HuH-7 (cell line): ENCODE measurements at regions not wholly inside any gene's neighbourhood (a gene's known extent, or its start where the extent isn't known, plus 50 kb on each side); places are given as distances from the start of the nearest gene placed in this dataset.

Source experiments
- DNase-seq: peaks from one replicate; pipeline ENCODE4 v3.0.0; 2011; ENCODE audit warnings: low spot score

DNA sequence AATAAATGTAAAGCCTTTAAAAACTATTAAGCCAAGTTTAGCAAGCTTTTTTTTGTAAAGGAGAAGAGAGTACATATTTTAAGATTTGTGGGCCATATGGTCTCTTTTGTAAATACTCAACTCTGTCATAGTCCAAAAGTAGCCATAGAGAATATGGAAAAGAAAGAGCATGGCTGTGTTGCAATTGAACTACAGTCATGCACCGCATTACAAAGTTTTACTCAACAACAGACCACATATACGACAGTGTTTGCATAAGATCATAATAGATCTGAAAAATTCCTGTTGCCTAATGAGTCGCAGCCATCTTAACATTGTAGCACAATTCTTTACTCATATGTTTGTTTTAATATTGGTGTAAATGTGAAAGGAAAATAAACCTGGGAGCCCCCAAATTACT lies 440.8 kb downstream of the HTR7 start:
- DNase-seq: no peak

DNA sequence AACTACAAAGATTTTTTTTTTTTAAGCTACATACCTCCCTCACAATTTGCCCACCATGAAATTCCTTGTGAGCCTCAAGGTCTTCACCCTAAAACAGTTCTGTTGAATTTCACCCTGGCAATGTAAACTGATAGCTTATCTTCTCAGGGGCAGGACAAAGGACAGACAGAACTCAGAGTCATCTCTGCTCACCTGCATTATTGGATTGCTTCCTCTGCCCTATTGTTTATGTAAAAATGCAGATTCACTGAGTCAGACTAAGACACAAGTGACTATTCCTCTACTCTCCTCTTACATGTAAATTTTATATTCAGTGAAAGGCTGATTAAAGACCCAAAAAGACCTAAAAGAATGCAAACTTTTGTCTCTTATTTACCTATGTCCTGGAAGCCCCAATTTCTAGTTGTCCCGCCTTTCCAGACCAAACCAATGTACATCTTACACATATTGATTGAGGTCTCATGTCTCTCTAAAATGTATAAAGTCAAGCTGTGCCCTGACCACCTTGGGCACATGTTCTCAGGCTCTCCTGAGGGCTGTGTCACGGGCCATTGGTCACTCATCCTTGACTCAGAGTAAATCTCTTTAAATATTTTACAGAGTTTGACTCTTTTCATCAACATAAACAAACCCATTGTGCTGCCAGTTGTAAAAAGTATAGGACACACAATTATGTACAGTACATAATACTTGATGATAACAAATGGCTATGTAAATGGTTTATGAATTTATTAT lies 440.2 kb downstream of the HTR7 start:
- DNase-seq: no peak

DNA sequence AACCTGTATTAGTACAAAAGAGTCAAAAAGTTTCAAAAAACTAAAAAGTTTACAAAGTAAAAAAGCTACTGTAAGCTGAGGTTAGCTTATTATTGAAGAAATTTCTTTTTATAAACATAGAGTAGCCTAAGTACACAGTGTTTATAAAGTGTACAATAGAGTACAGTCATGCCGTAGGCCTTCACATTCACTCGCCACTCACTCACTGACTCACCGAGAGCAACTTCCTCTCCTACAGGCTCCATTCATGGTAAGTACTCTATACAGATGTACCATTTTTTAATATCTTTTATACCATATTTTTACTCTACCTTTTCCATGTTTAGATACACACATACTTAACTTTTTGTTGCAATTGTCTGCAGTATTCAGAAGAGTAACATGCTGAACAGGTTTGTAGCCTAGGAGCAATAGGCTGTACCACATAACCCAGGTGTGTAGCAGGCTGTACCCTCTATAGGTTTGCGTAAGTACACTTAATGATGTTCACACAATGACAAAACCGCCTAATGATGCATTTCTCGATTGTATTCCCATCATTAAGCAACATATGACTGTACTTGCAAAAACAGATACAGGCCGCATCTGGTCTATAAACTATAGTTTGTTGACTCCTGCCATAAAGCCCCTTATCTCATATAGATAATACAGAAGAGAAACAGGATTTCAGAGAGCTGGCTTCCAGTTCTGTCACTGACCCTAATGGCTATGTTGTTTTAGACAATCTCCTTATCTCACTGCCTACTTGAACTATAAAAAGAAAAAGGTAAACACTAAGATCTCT lies 438.8 kb downstream of the HTR7 start:
- DNase-seq: peak; percentile 15

DNA sequence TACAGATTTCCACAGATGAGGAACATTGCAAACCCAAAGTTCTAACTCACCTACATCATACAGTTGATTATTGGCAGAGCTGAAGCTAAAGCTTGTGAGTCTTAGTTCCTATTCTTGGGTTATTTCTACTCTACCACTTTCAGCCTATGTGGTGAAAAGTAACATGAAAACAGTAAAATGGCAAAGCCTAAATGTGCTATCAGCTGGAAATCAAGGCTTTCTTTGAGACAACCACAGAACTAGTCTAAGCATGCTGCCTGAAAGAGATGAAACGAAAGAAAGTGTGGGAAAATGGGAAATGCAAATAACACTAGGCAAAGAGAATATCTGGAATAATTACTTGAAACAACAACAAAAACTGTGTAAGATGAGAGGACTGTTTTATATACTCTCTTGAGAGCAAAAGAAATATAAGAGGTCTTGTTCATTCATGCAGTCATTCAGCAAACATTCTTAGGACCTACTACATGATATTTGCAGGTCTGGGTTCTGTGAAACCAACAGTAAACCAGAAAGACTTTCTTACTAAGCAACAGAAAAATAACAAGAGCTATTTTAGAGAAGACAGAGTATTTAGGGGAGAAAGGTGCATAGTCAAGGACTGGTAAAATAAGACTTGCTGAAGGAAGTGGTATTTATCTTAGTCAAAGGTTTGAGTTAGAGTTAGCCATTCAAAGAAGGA lies 437.1 kb downstream of the HTR7 start:
- no peak for DNase-seq

DNA sequence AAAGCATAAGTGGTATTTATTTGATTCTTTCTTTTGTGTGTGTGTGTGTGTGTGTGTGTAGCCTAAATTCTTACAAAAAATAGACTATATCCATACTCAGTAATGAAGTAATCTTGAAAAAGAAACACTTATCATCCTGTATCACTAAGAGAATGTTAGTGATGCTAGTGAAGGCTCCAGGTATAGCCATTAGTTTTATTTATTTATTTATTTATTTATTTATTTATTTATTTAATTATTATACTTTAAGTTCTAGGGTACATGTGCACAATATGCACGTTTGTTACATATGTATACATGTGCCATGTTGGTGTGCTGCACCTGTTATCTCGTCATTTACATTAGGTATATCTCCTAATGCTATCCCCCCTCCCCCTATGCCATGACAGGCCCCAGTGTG lies 436.0 kb downstream of the HTR7 start:
- DNase-seq: no peak

DNA sequence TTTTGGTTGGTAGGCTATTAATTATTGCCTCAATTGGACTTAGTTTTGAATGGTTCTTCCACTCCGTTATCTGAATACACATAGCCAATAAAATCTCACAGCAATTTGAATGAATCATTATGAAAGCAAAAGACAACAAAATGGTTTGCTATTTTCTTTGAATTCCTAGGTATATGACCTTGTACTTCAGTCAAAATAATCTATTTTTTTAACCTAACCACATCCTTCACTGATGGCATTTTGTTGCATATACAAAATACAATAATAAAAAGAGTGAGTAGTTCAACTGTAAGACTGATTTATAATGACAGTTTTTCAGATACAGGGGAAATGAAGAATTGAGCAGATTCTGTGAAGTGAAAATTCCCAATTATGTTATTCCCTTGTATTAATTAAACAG lies 433.1 kb downstream of the HTR7 start:
- no peak for DNase-seq

DNA sequence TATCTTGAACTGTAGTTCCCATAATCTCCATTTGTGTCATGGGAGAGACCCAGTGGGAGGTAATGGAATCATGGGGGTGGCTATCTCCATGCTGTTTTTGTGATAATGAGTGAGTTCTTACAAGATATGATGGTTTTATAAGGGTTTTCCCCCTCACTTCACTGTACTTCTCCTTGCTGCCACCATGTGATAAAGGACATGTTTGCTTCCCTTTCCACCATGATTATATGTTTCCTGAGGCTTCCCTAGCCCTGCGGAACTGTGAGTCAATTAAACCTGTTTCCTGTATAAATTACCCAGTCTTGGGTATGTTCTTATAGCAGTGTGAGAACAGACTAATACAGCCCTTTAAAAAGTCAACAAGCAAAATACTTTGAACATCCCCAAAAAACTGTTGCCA lies 427.7 kb downstream of the HTR7 start:
- DNase-seq: no peak

DNA sequence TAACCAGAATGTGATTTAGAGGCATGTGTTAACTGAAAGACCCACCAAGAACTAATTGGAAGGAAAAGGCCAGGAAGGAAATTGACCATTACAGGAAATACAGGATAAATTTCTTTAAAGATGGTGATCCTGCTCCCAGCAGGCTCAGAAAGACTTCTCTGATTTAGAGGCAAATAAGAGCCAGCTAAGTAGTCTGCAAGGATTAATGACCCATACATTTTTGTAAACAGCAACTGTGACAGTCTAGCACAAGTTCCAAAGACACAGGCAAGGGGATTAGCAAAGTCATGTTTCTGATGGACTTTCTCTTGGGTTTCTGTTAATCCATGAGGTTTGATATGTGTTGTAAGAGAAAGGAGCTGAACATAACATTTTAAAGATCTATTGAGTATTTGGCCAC lies 425.0 kb downstream of the HTR7 start:
- DNase-seq: no peak

DNA sequence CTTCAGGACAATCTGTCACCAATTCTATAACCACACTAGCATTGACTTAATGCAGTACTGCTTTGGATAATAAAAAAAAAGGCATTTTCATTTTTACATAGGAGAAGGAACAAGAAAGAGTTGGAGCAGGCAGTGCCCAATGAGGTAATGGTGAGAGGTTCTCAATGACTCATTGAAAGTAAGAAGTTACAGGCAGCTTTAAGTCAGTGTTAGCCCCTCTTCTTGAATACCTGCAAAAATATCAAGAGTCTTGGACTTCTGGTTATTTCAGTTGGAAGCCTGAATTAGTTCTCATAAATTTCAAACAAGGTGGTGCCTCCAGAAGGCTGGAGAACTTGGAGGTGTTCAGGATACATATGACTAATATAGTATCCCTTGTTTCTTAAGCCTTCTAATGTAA lies 422.5 kb downstream of the HTR7 start:
- DNase-seq: no peak

DNA sequence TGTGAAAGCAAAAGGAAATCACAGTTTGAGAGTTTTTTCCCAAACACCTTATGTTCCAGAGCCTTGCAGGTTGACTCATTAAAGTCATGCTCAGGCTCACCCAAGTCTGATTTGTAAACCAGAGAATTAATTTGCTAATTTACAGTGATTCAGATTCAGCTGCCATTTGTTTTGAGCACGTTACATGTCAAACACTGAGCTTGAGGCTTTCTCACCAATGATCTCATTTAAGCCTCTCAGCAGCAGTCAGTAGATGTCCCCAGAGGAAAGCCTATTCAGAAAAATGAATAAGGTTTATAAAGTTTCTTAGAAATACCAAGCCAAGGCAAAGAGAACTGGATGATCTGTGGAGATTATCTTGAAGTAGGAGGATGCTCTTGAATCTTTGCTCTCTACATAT lies 420.4 kb downstream of the HTR7 start:
- DNase-seq: no peak

DNA sequence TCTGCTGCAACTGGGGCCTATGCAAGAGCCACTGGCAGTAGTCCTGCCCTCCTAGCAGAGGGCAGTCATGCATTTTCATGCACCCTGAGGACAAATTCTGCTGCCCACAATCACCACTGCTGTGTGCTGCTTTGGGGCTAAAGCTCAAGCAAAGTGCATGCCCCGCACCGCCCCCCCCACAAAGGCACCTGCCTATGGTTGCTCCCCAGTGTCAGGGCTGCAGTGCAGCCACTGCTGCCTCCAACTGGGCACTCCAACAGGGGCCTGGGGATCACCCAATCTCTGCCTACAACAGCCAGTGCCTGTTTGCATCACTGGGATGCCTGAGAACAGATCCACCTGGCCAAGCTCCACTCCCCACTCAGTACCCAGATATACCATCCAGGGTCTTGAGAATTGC lies 417.0 kb downstream of the HTR7 start:
- DNase-seq: no peak

DNA sequence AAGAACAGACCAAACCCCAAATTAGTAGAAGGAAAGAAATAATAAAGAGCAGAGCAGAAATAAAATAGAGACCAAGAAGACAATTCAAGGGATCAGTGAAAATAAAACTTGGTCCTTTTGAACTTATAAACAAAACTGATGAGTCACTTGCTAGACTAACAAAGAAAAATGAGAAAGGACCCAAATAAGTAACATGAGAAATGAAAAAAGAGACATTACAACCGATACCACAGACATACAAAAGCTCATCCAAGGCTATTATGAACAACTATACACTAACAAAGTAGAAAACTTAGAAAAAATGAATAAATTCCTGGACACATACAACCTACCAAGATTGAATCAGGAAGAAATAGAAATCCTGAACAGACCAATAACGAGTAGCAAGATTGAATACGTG lies 414.5 kb downstream of the HTR7 start:
- DNase-seq: no peak

DNA sequence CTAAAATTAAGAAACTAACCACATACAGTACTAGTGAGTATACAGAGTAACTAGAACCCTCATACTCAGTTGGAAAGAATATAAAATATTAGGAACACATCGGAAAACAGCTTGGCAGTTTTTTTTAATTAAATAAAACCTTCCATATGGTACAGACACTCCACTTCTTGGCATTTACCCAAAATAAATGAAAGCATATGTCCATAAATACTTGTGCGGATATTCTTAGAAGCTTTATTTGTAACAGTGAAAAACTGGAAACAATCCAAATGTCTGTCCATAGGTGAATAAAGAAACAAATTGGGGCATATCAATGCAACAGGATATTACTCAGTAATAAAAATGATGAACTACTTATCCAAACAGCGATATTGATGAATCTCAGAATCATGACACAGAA lies 410.0 kb downstream of the HTR7 start:
- no peak for DNase-seq

DNA sequence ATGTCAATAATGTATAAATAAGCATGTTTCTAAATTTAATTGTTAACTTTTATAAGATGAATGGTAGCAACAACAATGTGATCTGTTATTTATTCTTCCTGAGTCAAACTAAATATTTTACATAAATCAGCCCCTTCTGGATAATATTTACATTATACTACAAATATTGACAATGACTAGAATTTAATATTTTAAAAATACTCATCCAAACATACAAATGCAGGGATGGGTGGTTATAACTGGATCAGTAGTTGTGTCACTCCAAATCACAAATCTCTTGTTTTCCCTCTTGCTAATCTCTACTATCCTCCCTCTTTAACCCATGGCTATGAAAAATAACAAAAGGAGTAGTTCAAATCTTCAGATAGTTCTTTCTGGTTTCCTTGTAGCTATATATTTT lies 407.0 kb downstream of the HTR7 start:
- DNase-seq: no peak

DNA sequence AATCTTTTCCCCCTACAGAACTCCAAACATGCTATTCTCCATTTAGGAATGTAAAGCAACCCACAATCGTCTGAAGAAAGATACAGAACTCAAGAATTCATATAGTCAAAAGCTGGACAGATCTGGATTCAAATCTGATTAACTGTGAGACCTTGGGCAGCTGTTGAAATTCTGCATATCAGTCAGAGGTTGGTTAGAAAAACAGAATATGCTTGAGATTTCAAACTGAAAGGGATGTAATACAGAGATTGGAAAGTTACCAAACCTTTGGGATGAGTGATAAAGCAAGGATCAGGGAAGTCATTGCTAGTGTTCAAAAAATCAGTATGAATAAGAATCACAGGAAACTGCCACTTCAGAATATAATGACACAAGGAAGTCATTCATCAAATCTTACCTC lies 406.6 kb downstream of the HTR7 start:
- no peak for DNase-seq

DNA sequence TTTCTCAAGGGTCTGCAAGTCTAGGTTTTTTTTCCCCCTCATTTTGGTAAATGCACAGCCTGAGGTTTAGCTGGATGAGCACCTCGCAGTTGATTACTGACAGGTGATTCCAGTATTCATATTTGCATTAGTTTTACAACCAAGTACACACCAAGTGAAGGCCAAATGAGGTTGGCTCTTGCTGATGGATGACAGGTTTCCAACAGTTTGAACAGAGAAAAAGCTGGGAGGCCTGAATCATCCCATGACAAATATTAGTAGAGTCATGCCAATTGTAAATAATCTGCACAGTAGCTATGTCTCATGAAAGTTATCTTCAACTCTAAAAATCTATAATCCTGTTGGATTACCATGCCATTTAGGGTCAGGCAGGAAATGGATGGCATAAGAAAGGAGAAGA lies 399.8 kb downstream of the HTR7 start:
- DNase-seq: no peak

DNA sequence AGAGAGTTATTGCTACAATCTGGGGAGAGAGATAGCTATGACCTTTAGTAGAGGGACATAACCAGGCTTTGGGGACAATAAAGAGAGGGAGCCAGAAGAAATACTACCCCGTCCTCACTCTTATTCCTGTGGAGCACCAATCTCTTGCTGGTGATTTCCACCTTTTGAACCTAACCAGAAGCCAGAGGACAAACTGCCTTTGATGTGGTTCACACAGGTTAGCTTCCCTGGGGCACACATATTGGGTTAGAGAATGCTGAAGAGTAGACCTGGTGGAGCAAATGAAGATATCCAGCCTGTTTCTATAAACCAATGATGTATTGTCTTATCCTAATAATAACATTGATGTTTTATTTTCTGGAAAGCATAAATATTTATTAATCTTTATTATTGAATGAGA lies 399.3 kb downstream of the HTR7 start:
- DNase-seq: no peak

DNA sequence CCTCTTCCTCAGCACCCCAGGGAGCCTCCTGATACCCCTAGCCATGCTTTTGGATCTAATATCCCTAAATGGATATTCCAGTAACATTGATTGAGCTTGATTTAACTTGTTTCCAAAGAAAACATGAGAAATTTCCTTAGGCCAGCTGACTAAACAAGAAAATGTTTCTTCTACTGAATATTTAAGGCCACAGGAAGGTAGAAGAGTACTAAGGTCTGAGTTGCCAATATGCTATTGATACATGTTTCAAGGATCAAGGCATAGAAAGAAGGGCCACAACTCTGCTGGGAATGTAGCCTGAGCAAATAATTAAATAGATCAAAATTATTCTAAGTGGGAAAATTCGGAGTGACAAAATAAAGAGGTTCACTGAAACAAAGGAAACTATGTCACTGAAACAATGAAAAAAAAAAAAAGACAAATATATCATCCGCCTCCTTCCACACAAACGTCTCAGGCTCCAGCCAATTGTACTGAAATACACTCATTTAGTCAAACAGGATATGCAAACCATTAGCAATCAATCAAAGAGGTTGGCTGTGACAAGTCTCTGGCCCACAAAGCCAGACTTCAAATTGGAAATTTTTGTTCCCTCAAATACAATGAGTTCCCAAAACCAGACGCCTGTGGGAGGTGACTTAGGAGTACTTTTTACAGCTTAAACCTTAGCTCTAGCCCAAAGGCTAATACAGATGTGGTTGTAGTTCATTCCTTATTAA lies 396.2 kb downstream of the HTR7 start:
- no peak for DNase-seq

DNA sequence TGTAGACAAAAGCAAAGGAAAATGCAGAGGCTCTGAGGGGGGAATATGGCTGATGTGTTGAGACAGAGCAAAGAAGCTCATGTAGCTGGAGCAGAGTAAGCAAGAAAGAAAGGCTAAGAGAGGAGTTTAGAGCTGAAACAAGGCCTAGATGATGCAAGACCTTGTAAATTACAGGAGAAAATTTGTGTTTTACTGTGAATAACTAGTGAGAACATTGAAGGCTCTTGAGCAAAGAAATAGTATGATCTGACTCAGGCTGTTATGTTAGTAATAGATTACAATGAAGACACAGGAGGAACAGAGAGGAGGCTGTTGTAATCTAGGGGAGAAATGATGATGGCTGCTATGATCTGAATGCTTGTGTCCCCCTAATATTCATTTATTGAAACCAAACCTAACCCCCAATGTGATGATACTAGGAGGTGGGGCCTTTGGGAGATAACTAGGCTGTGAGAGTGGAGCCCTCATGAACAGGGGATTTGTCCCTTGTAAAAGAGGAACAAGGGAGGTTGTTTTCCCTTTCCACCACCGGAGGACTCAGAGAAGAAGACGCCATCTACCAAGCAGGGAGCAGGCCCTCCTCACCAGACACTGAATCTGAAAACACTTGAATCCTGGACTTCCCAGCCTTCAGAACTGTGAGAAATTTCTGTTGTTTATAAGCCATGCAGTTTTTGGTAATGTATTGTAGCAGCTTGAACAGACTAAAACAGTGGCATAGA lies 394.9 kb downstream of the HTR7 start:
- no peak for DNase-seq

DNA sequence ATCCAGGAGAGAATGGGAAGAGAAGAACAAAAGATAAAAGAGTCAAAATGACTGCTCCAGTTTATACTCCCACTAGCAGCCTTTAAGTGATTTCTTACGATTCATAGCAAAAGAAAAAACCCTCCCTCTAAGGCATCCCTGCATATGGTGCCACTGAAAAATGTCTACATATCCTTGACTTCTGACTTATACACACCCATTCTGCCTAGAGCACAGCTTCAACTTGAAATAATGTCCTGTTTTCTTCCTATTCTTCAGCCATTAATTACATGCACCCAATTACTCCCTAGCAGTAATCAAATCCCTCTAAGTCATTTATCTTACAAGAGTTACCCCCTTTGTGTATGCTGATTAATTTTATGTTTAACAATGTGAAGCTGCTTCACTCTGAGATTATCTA lies 393.5 kb downstream of the HTR7 start:
- no peak for DNase-seq

DNA sequence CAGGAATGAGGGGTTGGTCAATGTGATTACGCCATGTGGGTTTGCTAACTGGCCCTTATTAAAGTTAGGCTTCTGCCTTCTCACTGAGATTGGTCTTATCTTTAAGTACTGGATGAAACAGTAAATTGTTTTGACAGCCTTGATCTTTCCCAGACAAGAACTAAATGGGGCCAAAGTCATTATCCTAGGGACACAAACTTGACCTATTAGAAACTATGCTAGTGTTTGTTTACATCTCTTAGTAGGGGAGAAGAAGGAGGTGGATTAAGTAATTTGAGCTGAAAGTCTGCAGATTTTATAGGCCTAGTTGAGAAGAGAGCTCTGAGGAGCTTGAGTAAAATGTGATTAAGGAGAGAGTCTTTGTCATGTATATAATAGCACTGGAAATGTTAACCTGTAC lies 386.9 kb downstream of the HTR7 start:
- no peak for DNase-seq

DNA sequence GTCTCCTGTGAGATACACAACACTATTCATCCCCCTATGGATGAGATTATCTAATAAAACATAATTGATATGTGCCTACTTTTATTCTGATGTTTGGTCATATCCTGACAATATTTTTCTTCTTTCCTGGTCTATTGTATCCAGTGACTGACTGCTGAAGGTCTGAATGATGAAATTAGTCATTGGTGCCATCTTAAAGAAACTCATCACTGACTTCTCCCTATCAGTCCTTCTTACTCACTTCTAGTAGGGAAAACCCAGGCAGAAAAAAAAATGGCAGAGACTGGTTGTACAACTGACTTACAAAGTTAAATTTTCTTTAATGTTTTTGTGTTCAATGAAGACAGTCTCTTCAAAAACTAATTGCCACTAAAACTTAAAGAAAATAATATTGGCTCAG lies 377.4 kb downstream of the HTR7 start:
- no peak for DNase-seq
